GM12875 (cell line): ENCODE measurements at regions not wholly inside any gene's neighbourhood (a gene's known extent, or its start where the extent isn't known, plus 50 kb on each side); places are given as distances from the start of the nearest gene placed in this dataset.

Source experiments
- H3K4me3 ChIP-seq: one replicate; pipeline ENCODE4 v1.5.1; 2011; ENCODE audit warnings: low read depth, low read length, control low read depth
- TF ChIP-seq, protein P1 (sequence below): IDR thresholded peaks from 2 replicates; pipeline ENCODE4 v1.5.1; 2011; ENCODE audit warnings: low read depth, mild to moderate bottlenecking, control low read depth, inconsistent platforms, low read length, moderate library complexity, borderline replicate concordance; ENCODE audit not compliant: insufficient read depth

DNA sequence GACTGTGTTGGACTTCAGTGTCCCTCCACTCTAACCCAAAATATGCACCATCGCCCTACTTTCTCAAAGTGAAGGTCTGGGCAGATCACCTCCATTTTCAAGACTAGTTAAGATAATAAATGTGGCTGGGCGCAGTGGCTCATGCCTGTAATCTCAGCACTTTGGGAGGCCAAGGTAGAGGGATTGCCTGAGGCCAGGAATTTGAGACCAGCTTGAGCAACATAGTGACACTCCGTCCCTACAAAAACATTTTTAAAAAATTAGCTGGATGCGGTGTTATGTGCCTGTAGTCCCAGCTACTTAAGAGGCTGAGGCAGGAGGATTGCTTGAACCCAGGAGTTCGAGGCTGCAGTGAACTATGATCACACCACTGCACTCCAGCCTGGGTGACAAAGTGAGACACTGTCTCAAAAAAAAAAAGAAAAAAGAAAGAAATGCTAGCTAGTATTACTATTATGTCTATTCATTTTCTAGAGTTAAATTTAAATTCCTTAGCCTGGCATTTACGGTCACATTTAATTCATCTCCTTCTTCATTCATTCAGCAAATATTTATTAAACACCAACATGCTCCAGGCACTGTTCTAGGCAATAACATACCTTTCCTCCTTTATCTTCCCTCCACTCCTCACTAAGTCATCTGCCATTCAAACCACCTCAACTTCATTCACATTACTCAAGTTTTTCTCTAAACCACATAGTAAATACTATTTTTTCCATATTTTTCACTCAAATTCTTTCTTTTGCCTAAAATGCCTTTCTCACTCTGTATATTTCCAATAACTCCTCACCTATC is 96.1 kb upstream of the XYLT1 start:
- TF ChIP-seq, protein P1, sequence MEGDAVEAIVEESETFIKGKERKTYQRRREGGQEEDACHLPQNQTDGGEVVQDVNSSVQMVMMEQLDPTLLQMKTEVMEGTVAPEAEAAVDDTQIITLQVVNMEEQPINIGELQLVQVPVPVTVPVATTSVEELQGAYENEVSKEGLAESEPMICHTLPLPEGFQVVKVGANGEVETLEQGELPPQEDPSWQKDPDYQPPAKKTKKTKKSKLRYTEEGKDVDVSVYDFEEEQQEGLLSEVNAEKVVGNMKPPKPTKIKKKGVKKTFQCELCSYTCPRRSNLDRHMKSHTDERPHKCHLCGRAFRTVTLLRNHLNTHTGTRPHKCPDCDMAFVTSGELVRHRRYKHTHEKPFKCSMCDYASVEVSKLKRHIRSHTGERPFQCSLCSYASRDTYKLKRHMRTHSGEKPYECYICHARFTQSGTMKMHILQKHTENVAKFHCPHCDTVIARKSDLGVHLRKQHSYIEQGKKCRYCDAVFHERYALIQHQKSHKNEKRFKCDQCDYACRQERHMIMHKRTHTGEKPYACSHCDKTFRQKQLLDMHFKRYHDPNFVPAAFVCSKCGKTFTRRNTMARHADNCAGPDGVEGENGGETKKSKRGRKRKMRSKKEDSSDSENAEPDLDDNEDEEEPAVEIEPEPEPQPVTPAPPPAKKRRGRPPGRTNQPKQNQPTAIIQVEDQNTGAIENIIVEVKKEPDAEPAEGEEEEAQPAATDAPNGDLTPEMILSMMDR: no peak
- no peak overlapping the region for H3K4me3 ChIP-seq

DNA sequence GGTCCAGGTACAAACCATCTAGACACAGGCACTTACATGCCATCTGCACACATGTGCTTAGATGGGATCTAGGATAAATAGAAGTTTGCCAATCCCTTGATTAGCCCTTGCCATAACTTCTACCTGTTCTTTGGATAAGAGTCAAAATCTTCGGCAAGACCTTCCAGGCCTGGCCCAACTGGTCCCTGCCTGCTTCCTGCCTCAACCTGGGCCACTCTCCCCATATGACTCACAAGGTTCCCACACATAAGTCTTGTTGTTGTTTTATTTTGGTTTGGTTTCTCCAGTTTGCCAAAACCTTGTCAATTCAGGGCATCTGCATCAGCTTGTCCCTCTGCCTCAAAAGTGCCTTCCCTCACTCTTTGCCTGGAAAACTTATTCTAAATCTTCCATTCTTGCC is 95.3 kb upstream of the XYLT1 start:
- no peak overlapping the region for H3K4me3 ChIP-seq
- TF ChIP-seq, protein P1: no peak

DNA sequence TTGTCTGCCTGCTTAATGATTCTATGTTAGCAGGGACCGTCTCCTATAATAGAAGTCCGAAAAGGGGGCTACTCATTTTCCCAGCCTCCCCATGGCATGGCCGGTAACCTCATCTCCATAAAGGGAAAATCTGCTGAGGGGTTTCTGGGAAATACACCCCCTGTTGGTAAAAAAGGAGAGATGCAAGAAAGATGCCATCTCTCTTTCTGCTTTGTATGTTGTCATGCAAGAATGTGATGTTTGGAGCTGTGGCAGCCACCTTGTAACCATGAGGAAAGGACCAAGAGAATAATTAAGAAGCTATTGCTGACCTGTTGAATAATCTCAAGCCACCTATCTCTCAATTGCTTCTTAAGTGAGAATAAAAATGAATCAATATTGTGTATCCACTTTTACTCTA is 94.8 kb upstream of the XYLT1 start:
- TF ChIP-seq, protein P1: no peak
- H3K4me3 ChIP-seq: no peak overlapping the region

GRCh38 chr16:17564856-17565255 is 94.1 kb upstream of the XYLT1 start:
- no peak overlapping the region for H3K4me3 ChIP-seq

DNA sequence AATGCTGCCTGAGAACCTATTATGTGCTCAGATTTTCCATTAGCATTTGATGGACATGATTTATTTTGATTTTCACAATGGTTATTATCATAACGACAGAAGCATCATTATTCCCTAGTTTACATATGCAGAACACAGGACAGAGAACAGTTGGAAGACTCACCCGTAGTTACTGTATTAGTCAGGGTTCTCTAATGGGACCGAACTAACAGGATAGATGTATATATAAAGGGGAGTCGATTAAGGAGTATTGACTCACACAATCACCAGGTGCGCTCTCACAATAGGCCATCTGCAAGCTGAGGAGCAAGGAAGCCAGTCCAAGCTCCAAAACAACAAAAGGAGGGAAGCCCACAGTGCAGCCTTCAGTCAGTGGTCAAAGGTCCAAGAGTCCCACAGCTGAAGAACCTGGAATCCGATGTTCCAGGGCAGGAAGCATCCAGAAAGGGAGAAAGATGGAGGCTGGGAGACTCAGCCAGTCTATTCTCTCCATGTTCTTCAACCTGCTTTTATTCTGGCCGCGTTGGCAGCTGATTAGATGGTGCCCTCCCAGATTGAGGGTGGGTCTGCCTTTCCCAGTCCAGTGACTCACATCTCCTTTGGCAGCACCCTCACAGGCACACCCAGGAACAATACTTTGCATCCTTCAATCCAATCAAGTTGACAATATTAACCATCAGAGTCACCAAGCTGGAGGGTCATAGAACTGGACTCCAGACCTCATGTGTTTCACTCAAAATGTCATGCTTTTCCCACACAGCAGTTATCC is 92.7 kb upstream of the XYLT1 start:
- TF ChIP-seq, protein P1: no peak
- no peak overlapping the region for H3K4me3 ChIP-seq

More at GRCh38 chr16:17564856-17565255, 94.1 kb upstream of the XYLT1 start:
- TF ChIP-seq, protein P1: no peak

GRCh38 chr16:17561056-17561455 is 90.3 kb upstream of the XYLT1 start:
- H3K4me3 ChIP-seq: no peak overlapping the region
- TF ChIP-seq, protein P1: no peak
